OCI-LY7 (cell line): ENCODE measurements at regions not wholly inside any gene's neighbourhood (a gene's known extent, or its start where the extent isn't known, plus 50 kb on each side); places are given as distances from the start of the nearest gene placed in this dataset.

ENCODE experiments used
- EZH2phosphoT487 ChIP-seq: fragments of 200-600 bp; sonication (generic); IDR thresholded peaks from 2 replicates; pipeline ENCODE4 v1.6.1; 2018; ENCODE audit warnings: low read depth, borderline replicate concordance, mild to moderate bottlenecking, mixed run types, antibody characterized with exemption, low read length, moderate library complexity, mixed read lengths
- TF ChIP-seq, protein P1 (sequence below): fragments of 200-600 bp; sonication (generic); conservative IDR thresholded peaks from 2 replicates; pipeline ENCODE4 v1.5.1; 2014; ENCODE audit warnings: mild to moderate bottlenecking, antibody characterized with exemption, low read length, moderate library complexity, mixed read lengths

- TF ChIP-seq, protein P1, sequence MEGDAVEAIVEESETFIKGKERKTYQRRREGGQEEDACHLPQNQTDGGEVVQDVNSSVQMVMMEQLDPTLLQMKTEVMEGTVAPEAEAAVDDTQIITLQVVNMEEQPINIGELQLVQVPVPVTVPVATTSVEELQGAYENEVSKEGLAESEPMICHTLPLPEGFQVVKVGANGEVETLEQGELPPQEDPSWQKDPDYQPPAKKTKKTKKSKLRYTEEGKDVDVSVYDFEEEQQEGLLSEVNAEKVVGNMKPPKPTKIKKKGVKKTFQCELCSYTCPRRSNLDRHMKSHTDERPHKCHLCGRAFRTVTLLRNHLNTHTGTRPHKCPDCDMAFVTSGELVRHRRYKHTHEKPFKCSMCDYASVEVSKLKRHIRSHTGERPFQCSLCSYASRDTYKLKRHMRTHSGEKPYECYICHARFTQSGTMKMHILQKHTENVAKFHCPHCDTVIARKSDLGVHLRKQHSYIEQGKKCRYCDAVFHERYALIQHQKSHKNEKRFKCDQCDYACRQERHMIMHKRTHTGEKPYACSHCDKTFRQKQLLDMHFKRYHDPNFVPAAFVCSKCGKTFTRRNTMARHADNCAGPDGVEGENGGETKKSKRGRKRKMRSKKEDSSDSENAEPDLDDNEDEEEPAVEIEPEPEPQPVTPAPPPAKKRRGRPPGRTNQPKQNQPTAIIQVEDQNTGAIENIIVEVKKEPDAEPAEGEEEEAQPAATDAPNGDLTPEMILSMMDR = no peak
- TF ChIP-seq EZH2phosphoT487 = no peak
Observed at GRCh38 chr1:58284225-58284510, 262.4 kb downstream of the OMA1 start.
